Liver (tissue), 3 donors: ENCODE measurements at regions not wholly inside any gene's neighbourhood (a gene's known extent, or its start where the extent isn't known, plus 50 kb on each side); places are given as distances from the start of the nearest gene placed in this dataset.

Experiments used
- GABPA ChIP-seq, 2 donors: IDR thresholded peaks in 1 of 2; conservative IDR thresholded peaks in 1 of 2; 2 replicates each; pipeline ENCODE4 v1.6.1; 2016; ENCODE audit warnings: antibody characterized with exemption in 2 of 2, mild to moderate bottlenecking in 1 of 2, moderate library complexity in 1 of 2
- JUND ChIP-seq, 2 donors: IDR thresholded peaks; 2 replicates each; pipeline ENCODE4 v1.6.1; 2016; ENCODE audit warnings: antibody characterized with exemption in 2 of 2
- RAD21 ChIP-seq, 2 donors: IDR thresholded peaks; 2 replicates each; pipeline ENCODE4 v1.6.1; 2016; ENCODE audit warnings: antibody characterized with exemption in 2 of 2, mild to moderate bottlenecking in 2 of 2
- RXRA ChIP-seq, 2 donors: IDR thresholded peaks; 2 replicates each; pipeline ENCODE4 v1.6.1; 2017 to 2018; ENCODE audit warnings: antibody characterized with exemption in 2 of 2, mild to moderate bottlenecking in 1 of 2
- YY1 ChIP-seq: IDR thresholded peaks from 2 replicates; pipeline ENCODE4 v1.6.1; 2016; ENCODE audit warnings: antibody characterized with exemption, mild to moderate bottlenecking
- TF ChIP-seq, protein P1 (sequence below): fragments of 150-350 bp; IDR thresholded peaks from 2 replicates; pipeline ENCODE4 v1.5.1; 2017; ENCODE audit warnings: improper control_type of control experiment, low read depth, low read length; ENCODE audit not compliant: missing input control
- donor health status: healthy.
- donor health status: healthy.

DNA sequence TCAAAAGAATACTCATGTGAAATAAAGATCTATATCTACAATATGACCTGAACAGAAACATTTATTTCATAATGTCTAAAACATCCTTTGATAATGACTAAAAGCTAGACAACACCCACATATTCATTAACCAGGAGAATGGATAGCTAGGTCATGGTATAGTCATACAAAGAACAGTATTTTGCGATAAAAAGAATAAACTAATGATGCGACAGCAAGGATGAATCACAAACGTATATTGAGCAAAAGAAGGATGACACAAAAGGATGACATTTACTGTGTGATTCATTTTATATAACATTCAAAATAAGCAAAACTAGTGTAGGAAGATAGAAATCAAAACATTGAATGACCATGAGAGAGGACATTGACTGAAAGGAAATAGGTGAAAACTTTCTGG lies 1233.1 kb downstream of the OTOL1 start:
- TF ChIP-seq YY1 (no peak), RAD21 (IDR thresholded peaks at IDR 0.05) (no peak), RXRA (IDR thresholded peaks at IDR 0.05) (no peak), GABPA (IDR thresholded peaks at IDR 0.05 in 1 of 2, conservative IDR thresholded peaks at IDR 0.05 in 1 of 2) (no peak), JUND (IDR thresholded peaks at IDR 0.05) (no peak)
- TF ChIP-seq, protein P1, sequence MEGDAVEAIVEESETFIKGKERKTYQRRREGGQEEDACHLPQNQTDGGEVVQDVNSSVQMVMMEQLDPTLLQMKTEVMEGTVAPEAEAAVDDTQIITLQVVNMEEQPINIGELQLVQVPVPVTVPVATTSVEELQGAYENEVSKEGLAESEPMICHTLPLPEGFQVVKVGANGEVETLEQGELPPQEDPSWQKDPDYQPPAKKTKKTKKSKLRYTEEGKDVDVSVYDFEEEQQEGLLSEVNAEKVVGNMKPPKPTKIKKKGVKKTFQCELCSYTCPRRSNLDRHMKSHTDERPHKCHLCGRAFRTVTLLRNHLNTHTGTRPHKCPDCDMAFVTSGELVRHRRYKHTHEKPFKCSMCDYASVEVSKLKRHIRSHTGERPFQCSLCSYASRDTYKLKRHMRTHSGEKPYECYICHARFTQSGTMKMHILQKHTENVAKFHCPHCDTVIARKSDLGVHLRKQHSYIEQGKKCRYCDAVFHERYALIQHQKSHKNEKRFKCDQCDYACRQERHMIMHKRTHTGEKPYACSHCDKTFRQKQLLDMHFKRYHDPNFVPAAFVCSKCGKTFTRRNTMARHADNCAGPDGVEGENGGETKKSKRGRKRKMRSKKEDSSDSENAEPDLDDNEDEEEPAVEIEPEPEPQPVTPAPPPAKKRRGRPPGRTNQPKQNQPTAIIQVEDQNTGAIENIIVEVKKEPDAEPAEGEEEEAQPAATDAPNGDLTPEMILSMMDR = no peak
